ENCODE measurements at regions not wholly inside any gene's neighbourhood (a gene's known extent, or its start where the extent isn't known, plus 50 kb on each side); places are given as distances from the start of the nearest gene placed in this dataset.
"Not testable (repeated sequence)": the region's sequence is repeated elsewhere in the genome, so short reads cannot be mapped to it uniquely, and the experiment has no call there.

DNA sequence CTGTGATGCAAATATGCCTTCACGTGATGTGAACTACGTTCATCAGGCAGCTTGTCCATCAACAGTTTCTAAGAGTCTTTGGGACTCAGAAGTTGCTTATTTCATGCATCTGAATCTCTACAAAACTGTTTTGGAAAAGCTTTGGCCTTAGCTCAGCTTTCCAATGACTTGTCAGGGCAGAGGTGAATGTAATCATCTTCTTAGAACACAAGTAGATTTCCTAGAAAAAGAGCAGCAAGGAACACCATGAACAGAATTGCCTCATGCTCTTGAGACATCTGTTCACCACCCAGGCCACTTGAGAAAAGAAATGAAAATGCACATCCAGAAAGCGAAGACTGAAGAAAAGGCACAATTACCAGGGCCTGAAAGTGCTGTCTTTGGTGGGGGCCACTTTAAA lies 105.8 kb upstream of the PDHA1 start:
- no peak for DNase-seq

GRCh38 chrX:19243431-19243830 lies 100.3 kb upstream of the PDHA1 start:
- no peak for DNase-seq

- DNase-seq: not testable (repeated sequence)
Observed at GRCh38 chrX:19244921-19245320, 98.8 kb upstream of the PDHA1 start.

GRCh38 chrX:19245711-19246269 lies 97.9 kb upstream of the PDHA1 start:
- no peak for DNase-seq

DNA sequence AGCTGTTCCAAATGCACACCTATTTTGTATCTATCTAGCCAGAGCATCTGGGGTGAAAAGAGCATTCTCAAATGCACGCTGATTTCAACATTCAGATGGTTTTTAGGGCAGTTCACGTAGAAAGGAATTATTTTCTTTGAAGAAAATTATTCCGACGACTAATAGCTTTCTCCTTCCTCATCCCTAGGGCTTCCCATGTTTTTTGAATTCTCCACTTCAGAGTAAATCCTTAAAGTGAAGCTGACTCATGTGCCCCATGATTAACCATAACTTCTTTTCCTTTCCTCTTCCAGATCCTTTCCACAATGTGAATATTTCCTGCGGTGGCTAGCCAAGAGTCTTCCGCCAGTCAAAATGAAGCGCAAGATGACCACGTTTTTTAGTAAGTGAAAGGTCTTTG lies 86.7 kb upstream of the PDHA1 start:
- no peak for DNase-seq

GRCh38 chrX:19261026-19261425 lies 82.7 kb upstream of the PDHA1 start:
- DNase-seq: not testable (repeated sequence)

DNA sequence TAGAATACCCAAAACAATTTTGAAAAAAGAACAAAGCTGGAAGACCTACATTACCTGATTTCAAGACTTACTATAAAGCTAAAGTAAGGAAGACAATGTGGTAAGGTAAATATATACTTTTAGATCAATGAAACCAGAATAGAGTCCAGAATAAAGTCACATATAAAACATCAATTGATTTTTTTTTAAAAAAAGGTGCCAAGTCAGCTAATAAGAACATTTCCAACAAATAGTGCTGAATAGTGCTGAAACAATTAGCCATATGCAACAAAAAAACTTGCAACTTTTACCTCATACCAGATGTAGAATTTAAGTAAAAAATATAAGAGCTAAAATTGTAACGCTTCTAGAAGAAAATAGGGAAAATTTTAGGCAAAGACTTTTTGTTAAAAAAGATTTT lies 73.0 kb upstream of the PDHA1 start:
- no peak for DNase-seq

DNA sequence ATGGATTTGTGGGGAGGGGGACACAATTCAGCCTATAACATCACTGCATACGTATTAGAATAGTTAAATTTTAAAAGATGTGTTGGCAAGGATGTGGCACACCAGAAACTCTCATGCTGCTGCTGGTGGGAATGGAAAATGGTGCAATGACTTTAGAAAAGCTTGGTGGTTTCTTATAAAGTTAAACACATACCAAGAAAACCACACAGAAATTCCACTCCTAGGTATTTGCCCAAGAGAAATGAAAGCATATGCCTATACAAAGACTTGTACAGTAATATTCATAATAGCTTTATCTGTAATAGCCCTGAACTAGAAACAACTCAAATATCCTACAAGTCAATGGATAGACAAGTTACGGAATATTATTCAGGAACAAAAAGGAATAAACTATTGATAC lies 71.3 kb upstream of the PDHA1 start:
- no peak for DNase-seq

DNA sequence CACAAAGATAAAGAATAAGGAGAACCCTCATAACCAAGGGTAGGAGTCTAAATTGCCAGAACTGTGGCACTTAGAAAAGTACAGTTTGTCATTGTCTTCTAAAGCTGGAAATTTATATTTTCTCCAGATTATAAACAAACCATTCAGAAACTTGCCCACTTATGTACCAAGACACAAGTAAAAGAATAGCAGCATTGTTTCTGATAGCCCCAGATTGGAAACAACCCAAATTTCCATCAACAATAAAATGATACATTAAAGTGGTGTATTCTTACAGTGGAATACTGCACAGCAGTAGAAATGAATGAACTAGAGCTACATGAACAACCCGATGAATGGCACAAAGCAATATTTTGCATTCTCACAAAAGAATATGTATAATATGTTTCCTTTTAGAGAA lies 63.1 kb upstream of the PDHA1 start:
- DNase-seq: no peak

GRCh38 chrX:19281256-19281655 lies 62.5 kb upstream of the PDHA1 start:
- DNase-seq: no peak

- DNase-seq: no peak
Observed at GRCh38 chrX:19283597-19284339, 60.0 kb upstream of the PDHA1 start.

- no peak for DNase-seq
Observed at GRCh38 chrX:19285857-19286256, 57.9 kb upstream of the PDHA1 start.

- no peak for DNase-seq
Observed at GRCh38 chrX:19291086-19291485, 52.6 kb upstream of the PDHA1 start.

DNA sequence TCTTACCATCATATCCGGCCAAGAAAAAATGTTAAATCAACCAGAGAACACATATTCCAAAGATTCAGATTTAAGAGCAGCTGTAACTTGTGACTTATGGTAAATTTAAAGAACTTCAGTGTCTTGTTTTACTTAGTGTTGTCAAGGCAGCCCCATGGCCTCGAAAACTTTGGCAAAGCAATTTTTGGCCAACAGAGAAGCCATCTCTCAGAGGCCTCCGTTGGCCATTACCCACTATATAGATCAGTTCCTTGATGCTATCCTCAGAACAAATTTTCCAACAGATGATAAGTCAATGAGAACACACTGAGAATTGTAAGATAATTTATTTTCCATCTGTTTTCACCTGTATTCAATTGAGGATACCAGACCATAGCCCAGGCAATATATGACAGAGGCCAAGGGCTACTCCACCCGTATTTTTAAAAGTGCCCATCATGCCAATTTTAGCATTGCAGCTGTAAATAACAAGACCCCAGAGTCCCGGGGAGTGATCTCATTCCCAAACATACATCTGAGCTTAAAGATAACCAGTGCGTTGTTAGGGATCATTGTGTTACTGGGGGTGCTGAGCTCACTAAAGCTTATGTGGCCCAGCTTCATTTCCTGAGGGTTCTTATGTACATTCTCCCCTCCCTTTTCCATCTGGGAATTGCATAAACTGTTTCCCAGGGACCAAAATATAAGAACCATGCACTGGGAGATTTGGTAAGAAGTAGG lies 50.0 kb upstream of the PDHA1 start:
- no peak for DNase-seq
